Memory B cell (primary cell): ENCODE measurements at regions not wholly inside any gene's neighbourhood (a gene's known extent, or its start where the extent isn't known, plus 50 kb on each side); places are given as distances from the start of the nearest gene placed in this dataset.
"Not testable (repeated sequence)": the region's sequence is repeated elsewhere in the genome, so short reads cannot be mapped to it uniquely, and the experiment has no call there.

Experiments used
- ATAC-seq: fragments of 150-1000 bp; cut with Tn5 transposase; 2 replicates; pipeline ENCODE4 v1.10.0; 2021; ENCODE audit warnings: low read depth, mild to moderate bottlenecking, moderate library complexity
- DNase-seq, 2 donors: peaks; one replicate each; pipeline ENCODE4 v3.0.0; 2022; ENCODE audit warnings: low spot score in 2 of 2
- H3K27ac Mint-ChIP-seq: one replicate; pipeline ENCODE4 v1.8.0; 2022; ENCODE audit warnings: mild to moderate bottlenecking, moderate library complexity, mixed read lengths
- H3K27me3 Mint-ChIP-seq: one replicate; pipeline ENCODE4 v1.8.0; 2022; ENCODE audit warnings: mixed read lengths
- H3K36me3 Mint-ChIP-seq: one replicate; pipeline ENCODE4 v1.8.0; 2022; ENCODE audit warnings: mild to moderate bottlenecking, mixed read lengths
- H3K4me1 Mint-ChIP-seq: one replicate; pipeline ENCODE4 v1.8.0; 2022; ENCODE audit warnings: mixed read lengths
- H3K4me3 Mint-ChIP-seq: one replicate; pipeline ENCODE4 v1.8.0; 2022; ENCODE audit warnings: mild to moderate bottlenecking, moderate library complexity, mixed read lengths
- H3K9me3 Mint-ChIP-seq: one replicate; pipeline ENCODE4 v1.8.0; 2022; ENCODE audit warnings: mixed read lengths

DNA sequence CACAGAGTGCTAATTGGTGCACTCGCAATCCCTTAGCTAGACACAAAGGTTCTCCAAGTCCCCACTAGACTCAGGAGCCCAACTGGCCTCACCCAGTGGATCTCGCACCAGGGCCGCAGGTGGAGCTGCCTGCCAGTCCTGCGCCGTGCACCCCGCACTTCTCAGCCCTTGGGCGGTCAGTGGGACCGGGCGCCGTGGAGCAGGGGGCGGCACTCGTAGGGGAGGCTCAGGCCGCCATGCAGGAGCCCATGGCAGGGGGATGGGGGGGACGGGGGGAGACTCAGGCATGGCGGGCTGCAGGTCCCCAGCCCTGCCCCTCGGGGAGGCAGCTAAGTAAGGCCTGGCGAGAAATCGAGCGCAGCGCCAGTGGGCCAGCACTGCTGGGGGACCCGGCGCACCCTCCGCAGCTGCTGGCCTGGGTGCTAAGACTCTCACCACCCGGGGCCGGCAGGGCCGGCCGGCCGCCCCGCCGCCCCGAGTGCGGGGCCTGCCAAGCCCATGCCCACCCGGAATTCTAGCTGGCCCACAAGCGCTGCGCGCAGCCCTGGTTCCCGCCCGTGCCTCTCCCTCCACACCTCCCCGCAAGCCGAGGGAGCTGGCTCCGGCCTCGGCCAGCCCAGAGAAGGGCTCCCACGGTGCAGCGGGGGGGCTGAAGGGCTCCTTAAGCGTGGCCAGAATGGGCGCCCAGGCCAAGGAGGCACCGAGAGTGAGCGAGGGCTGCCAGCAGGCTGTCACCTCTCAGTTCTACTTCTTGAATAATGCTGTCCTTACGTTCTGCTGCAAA, 258.2 kb downstream of the GALC start:
- DNase-seq, H3K9me3 Mint-ChIP-seq, H3K4me3 Mint-ChIP-seq, ATAC-seq, H3K27ac Mint-ChIP-seq, H3K4me1 Mint-ChIP-seq, H3K36me3 Mint-ChIP-seq, H3K27me3 Mint-ChIP-seq: not testable (repeated sequence)

GRCh38 chr14:87733115-87733514, 259.9 kb downstream of the GALC start:
- H3K27me3 Mint-ChIP-seq, ATAC-seq, H3K36me3 Mint-ChIP-seq, DNase-seq, H3K4me3 Mint-ChIP-seq, H3K4me1 Mint-ChIP-seq, H3K9me3 Mint-ChIP-seq, H3K27ac Mint-ChIP-seq: not testable (repeated sequence)

DNA sequence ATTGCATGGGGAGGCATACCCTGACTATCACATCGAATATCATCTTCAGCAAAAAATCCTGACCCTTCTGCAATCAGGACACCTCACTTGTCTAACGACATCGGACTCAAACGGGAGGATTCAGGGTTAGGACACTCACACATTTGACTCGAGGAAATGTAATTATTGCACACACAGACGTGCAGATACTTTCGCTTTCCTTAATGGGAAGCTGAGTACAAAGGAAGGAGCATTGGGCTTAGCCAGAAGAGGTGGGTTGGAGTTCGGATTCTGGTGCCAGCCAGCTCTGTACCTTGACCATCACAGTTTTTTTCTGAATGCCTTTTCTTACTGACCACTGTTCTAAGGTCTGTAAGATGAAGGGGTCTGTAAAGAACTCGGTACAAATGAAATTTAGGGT, 260.4 kb downstream of the GALC start:
- DNase-seq: no peak
- H3K9me3 Mint-ChIP-seq: no peaks in the 10 kb centered on the region
- H3K27ac Mint-ChIP-seq: no peak overlapping the region
- no peaks in the 10 kb centered on the region for H3K27me3 Mint-ChIP-seq
- H3K4me3 Mint-ChIP-seq: no peak overlapping the region
- H3K4me1 Mint-ChIP-seq: no peaks in the 10 kb centered on the region
- no peak for ATAC-seq
- no peaks in the 10 kb centered on the region for H3K36me3 Mint-ChIP-seq

DNA sequence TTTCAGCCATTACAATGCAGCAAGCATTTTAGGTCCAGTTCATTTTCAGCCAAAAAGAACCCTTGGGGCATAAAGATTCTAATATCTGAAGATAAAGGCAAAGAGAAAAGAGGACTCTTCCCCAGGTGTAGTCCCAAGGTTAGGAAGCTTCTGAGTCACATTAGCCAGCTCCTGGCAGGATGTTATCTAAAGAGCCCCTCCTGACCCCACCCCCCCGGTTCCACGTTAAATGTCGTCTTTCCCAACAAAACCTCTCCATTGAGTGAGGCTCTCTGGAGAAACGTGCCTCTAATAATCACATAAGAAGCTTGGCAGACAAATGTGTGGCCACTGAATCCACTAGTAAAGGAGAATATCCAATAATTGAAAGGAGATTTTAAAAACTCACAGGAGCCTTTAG, 267.7 kb downstream of the GALC start:
- Mint-ChIP-seq H3K4me1 (no peaks in the 10 kb centered on the region), H3K4me3 (no peak overlapping the region), H3K36me3 (no peaks in the 10 kb centered on the region), H3K27me3 (peaks cover 4% of the 10 kb centered on the region), H3K9me3 (peaks cover 8% of the 10 kb centered on the region), H3K27ac (no peak overlapping the region)
- ATAC-seq (no peak), DNase-seq (no peak)

DNA sequence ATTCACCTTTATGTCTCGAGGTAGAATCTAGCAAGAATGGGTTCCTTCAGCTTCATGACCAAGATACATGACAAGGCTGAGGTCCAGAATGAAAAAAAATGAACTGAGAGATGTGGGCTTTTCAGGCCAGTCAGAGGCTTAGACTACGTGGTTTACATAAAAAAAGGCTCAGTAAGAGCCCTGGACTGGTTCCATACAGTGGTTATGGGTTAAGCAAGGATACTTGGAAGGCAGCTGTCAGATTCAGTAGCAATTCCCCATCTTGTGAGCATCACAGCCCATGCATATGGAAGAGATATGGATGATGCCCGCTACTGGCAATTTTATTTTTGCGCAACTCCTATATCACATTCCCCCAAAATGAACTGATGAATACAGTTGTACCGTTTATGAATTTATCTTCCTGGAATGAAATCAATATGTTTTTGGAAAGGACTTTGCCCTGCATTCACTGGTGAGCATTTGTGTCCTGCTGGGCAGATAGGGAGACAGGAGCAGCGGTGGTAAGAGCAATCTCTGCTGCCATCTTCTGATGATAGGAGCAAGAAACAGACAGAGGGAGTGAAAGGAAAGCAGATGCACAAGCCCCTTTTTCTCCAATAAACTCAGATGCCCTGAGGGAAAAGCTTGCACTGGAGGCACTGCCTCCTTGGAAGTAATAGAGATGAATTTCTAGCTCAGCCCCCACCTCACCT, 280.4 kb downstream of the GALC start:
- no peak overlapping the region for H3K27ac Mint-ChIP-seq
- no peak overlapping the region for H3K4me3 Mint-ChIP-seq
- H3K4me1 Mint-ChIP-seq: no peaks in the 10 kb centered on the region
- H3K9me3 Mint-ChIP-seq: peaks cover 1% of the 10 kb centered on the region
- no peaks in the 10 kb centered on the region for H3K27me3 Mint-ChIP-seq
- H3K36me3 Mint-ChIP-seq: no peaks in the 10 kb centered on the region
- ATAC-seq (no peak), DNase-seq (no peak)

DNA sequence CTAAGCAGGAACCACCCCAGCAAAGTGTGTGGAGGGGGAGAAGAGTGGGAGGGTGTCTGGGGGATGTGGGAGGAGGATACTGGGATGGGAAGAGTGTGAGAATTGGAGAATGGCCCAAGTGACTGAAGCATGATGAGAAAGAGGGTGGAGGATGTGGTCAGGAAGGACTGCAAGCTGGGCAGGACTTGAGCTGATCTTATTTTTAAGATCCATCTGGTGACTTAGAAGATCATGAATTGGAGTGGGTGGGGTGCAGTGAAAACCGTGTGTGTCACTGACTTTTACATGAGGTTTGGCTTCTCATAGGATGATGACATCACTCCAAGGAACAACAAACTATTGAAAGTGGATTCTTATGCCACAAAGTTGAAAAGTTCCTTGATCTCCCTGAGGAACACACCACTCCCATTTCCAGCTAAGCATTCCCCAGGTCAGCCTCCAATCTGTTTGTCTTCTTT, 287.5 kb downstream of the GALC start:
- Mint-ChIP-seq H3K36me3 (no peaks in the 10 kb centered on the region), H3K9me3 (no peaks in the 10 kb centered on the region), H3K4me1 (no peaks in the 10 kb centered on the region), H3K4me3 (no peak overlapping the region), H3K27ac (no peak overlapping the region), H3K27me3 (no peaks in the 10 kb centered on the region)
- DNase-seq (no peak), ATAC-seq (no peak)

DNA sequence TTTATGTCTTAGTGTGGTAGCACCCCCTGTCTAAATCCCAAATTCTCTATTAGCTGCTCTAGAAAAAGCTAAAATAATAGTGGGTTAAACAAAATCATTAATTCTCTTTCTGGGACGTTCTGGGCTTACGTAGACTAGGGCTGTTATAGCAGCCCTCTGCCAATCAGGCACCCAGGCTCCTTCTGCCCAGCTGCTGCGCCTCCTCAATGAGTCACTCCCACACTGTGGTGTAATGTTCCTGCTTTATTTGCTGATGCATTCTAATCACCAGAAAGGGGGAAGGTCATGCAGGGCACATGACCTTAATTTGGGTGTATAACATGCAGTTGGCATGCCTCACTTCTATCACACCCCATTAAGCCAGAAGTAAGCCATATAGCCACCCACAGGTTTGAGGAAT, 294.5 kb downstream of the GALC start:
- Mint-ChIP-seq H3K9me3 (peaks cover 1% of the 10 kb centered on the region), H3K36me3 (no peaks in the 10 kb centered on the region), H3K4me3 (no peak overlapping the region), H3K27ac (no peak overlapping the region), H3K4me1 (no peaks in the 10 kb centered on the region), H3K27me3 (no peaks in the 10 kb centered on the region)
- ATAC-seq: no peak
- no peak for DNase-seq

DNA sequence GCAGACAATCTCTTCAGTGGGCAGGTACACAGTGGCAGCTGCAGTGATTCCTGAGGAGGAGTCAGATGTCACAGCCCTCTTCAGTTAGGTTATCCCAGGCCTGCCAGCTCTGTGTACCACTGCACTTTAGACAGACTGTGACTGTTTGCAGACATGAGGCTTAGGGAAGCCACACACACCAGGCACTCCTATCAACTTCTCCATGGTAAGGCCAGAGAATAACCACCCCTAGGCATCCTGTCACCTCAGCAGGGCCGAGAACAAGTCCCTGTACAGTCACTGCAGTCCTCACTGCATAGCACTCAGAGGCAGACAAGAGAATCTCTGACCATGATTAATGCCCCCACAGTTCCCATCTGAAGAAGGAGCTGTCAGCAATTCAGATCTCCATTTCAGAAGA, 296.5 kb downstream of the GALC start:
- Mint-ChIP-seq H3K9me3 (peaks cover 1% of the 10 kb centered on the region), H3K4me1 (no peaks in the 10 kb centered on the region), H3K27me3 (no peaks in the 10 kb centered on the region), H3K4me3 (no peak overlapping the region), H3K27ac (no peak overlapping the region), H3K36me3 (no peaks in the 10 kb centered on the region)
- ATAC-seq: no peak
- no peak for DNase-seq

DNA sequence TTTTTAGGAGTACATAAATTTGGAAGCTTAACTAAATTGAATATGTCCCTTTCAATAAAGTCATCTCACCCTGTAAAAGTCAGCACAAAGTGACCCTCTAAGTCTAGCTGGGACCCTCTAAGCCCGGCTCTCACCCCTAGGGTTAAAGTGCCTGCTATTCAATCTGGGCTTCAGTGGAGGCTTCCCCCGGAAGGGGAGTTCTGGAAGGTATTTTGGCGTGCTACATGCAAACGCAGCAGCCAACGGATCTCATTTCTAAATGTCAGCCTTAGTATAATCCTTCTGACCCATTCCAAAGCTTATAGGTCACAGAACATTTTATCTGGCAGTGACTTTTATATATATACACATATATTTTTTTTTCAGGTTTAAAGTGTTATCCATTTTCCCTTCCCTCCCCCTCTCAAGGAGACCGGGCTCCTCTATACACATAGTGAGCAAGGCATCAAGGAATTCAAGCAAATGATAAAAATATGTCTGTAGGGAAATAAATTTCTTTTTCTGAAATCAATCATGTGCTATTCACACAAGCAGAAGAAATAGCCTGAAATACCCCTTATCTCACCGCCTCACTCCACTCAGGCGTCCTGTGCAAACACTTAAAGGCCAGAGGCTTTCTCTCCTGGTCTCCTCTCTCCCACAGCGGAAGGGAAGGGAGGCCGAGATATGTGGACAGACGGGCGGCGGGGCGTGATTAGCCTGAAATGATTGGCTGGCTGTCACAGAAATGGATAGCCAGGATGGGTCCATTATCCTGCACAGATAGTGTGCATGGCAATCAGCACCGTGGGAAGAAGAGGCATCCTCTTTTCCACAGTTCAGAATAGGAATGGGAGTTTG, 301.7 kb downstream of the GALC start:
- Mint-ChIP-seq H3K36me3 (no peaks in the 10 kb centered on the region), H3K4me3 (no peak overlapping the region), H3K27ac (no peak overlapping the region), H3K27me3 (no peaks in the 10 kb centered on the region), H3K9me3 (peaks cover 1% of the 10 kb centered on the region), H3K4me1 (no peaks in the 10 kb centered on the region)
- ATAC-seq (no peak), DNase-seq (no peak)

DNA sequence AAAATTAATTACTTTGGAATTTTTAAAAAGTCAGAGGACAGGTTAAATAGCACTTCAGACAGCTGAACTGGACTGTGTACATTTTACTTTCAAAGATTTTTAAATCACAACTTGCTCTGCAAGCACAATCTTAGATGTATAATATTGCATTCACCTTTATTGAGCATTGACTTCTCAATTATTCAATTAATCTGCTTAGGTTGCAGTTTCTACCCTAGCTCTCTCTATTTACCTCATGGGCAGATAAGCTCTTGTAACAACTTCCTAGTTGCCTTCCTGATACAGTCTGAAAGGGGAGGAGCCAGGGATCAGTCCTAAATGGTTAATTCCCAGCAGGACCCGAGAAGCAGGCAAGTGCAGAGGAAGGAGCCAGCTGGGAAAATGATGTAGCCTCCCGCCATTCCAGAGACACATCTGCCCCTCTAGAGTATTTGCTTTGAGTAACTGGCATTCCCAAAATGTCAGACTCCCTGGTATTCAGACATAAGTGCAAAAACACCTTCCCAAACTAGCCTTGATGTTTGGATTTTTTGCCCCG, 302.8 kb downstream of the GALC start:
- Mint-ChIP-seq H3K36me3 (no peaks in the 10 kb centered on the region), H3K27me3 (no peaks in the 10 kb centered on the region), H3K4me3 (no peak overlapping the region), H3K27ac (no peak overlapping the region), H3K9me3 (peaks cover 1% of the 10 kb centered on the region), H3K4me1 (no peaks in the 10 kb centered on the region)
- DNase-seq: no peak
- ATAC-seq: no peak

GRCh38 chr14:87688524-87688923, 304.5 kb downstream of the GALC start:
- Mint-ChIP-seq H3K4me1 (no peaks in the 10 kb centered on the region), H3K36me3 (no peaks in the 10 kb centered on the region), H3K27ac (no peak overlapping the region), H3K4me3 (no peak overlapping the region), H3K27me3 (no peaks in the 10 kb centered on the region), H3K9me3 (no peaks in the 10 kb centered on the region)
- ATAC-seq (no peak), DNase-seq (no peak)

GRCh38 chr14:87687420-87687819, 305.6 kb downstream of the GALC start:
- H3K4me1 Mint-ChIP-seq: no peaks in the 10 kb centered on the region
- DNase-seq (no peak), ATAC-seq (no peak)
- H3K9me3 Mint-ChIP-seq: no peaks in the 10 kb centered on the region
- no peak overlapping the region for H3K27ac Mint-ChIP-seq
- no peaks in the 10 kb centered on the region for H3K27me3 Mint-ChIP-seq
- no peak overlapping the region for H3K4me3 Mint-ChIP-seq
- no peaks in the 10 kb centered on the region for H3K36me3 Mint-ChIP-seq

- Mint-ChIP-seq H3K4me1 (no peaks in the 10 kb centered on the region), H3K4me3 (no peak overlapping the region), H3K9me3 (no peaks in the 10 kb centered on the region), H3K36me3 (no peaks in the 10 kb centered on the region), H3K27ac (no peak overlapping the region), H3K27me3 (no peaks in the 10 kb centered on the region)
- DNase-seq: no peak
- no peak for ATAC-seq
These were observed 306.2 kb downstream of the GALC start for GRCh38 chr14:87686746-87687145.

GRCh38 chr14:87679866-87680265, 313.1 kb downstream of the GALC start:
- peaks cover 4% of the 10 kb centered on the region for H3K9me3 Mint-ChIP-seq
- no peaks in the 10 kb centered on the region for H3K4me1 Mint-ChIP-seq
- no peak overlapping the region for H3K27ac Mint-ChIP-seq
- no peak overlapping the region for H3K4me3 Mint-ChIP-seq
- no peaks in the 10 kb centered on the region for H3K36me3 Mint-ChIP-seq
- no peak for ATAC-seq
- no peaks in the 10 kb centered on the region for H3K27me3 Mint-ChIP-seq
- no peak for DNase-seq
